Transverse colon (tissue), 4 donors: ENCODE measurements at regions not wholly inside any gene's neighbourhood (a gene's known extent, or its start where the extent isn't known, plus 50 kb on each side); places are given as distances from the start of the nearest gene placed in this dataset.

Experiments
- POLR2A ChIP-seq: fragments of 450-650 bp; IDR thresholded peaks from one replicate; pipeline ENCODE4 v1.6.1; 2016; ENCODE audit warnings: antibody characterized with exemption, mild to moderate bottlenecking, moderate library complexity
- POLR2AphosphoS5 ChIP-seq, 3 donors: sonication (generic); formaldehyde crosslinking; IDR thresholded peaks; one replicate each; pipeline ENCODE4 v1.6.1; 2016; ENCODE audit warnings: antibody characterized with exemption in 3 of 3
- TF ChIP-seq, protein P1 (sequence below), 5 experiments: fragments of 200-600 bp in 3 of 5; fragments of 450-650 bp in 2 of 5; sonication (generic) in 3 of 5; IDR thresholded peaks; 1 replicate in 2 of 5; 2 replicates in 3 of 5; pipeline ENCODE4 v1.5.1; 2016 to 2017; ENCODE audit warnings: antibody characterized with exemption in 5 of 5, inconsistent platforms in 3 of 5, mild to moderate bottlenecking in 2 of 5, moderate library complexity in 1 of 5

DNA sequence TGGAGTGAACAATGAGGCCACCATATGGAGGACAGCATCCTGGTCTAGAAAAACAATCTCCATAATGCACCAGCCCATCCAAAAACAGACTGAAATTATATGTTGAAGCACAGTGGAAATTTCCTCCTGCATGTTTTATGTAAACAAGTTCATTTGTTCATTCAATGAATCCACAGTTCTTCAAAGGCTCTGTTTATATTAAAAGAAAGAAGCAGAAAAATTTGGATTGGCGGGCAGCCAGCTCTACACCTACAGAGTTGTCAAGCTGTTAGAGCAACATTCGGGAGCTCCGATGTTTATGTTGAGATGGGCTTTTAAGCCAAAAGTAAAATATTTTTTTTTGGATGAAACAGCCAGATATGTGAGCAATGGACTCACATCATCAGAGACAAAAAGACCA is 395.3 kb upstream of the SULF2 start:
- TF ChIP-seq, protein P1, sequence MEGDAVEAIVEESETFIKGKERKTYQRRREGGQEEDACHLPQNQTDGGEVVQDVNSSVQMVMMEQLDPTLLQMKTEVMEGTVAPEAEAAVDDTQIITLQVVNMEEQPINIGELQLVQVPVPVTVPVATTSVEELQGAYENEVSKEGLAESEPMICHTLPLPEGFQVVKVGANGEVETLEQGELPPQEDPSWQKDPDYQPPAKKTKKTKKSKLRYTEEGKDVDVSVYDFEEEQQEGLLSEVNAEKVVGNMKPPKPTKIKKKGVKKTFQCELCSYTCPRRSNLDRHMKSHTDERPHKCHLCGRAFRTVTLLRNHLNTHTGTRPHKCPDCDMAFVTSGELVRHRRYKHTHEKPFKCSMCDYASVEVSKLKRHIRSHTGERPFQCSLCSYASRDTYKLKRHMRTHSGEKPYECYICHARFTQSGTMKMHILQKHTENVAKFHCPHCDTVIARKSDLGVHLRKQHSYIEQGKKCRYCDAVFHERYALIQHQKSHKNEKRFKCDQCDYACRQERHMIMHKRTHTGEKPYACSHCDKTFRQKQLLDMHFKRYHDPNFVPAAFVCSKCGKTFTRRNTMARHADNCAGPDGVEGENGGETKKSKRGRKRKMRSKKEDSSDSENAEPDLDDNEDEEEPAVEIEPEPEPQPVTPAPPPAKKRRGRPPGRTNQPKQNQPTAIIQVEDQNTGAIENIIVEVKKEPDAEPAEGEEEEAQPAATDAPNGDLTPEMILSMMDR (IDR thresholded peaks at IDR 0.05) = no peak
- TF ChIP-seq POLR2AphosphoS5 (IDR thresholded peaks at IDR 0.05) (no peak), POLR2A (no peak)
